HCT116 (cell line): ENCODE measurements at regions not wholly inside any gene's neighbourhood (a gene's known extent, or its start where the extent isn't known, plus 50 kb on each side); places are given as distances from the start of the nearest gene placed in this dataset.

Source experiments
- ATAC-seq: fragments of 200-7000 bp; cut with Tn5 transposase; 2 replicates; pipeline ENCODE4 v1.9.1; 2020; ENCODE audit warnings: mild to moderate bottlenecking, moderate library complexity
- BruUV-seq: library from RNA; stranded (reverse); fragments of 400-500 nt; replicated peaks from 2 replicates; lab custom pipeline; 2021; lab: Mats Ljungman, UMichigan
- CTCF ChIA-PET: fragments of 300-600 bp; sonication (Branson Sonifier 250); formaldehyde crosslinking; loops from one replicate; lab custom pipeline; 2021; ENCODE audit warnings: antibody characterized with exemption; lab: Charles Lee
- POLR2A ChIA-PET: fragments of 300-600, 350-600 bp; sonication (Branson Sonifier 250); formaldehyde crosslinking; loops from one replicate; lab custom pipeline; 2021; ENCODE audit warnings: antibody characterized with exemption; lab: Charles Lee
- RAD21 ChIA-PET, 2 experiments: fragments of 300-600 bp; sonication (Branson Sonifier 250); formaldehyde crosslinking; loops; one replicate each; lab custom pipeline; 2023; ENCODE audit warnings: low total read pairs in 2 of 2; ENCODE audit not compliant: uncharacterized antibody in 2 of 2, unreplicated experiment in 2 of 2, low non-redundant PET in 1 of 2; lab: Charles Lee
- DNase-seq: peaks from one replicate; pipeline ENCODE4 v3.0.0-alpha.2; 2010; ENCODE audit warnings: low read depth, low spot score
- H2AFZ ChIP-seq: fragments of 200-600 bp; shearing (Covaris generic), sonication (generic); 2 replicates; pipeline ENCODE4 v1.6.1; 2017; ENCODE audit warnings: low read depth, mixed run types, mixed read lengths, antibody characterized with exemption, low read length; ENCODE audit not compliant: poor library complexity, severe bottlenecking
- H3K27ac ChIP-seq: 2 replicates; pipeline ENCODE4 v1.5.1; 2012; ENCODE audit warnings: low read depth, low read length
- H3K27me3 ChIP-seq: fragments of 200-600 bp; sonication (generic); 2 replicates; pipeline ENCODE4 v1.6.1; 2016; ENCODE audit warnings: mixed run types, low read length, mixed read lengths; ENCODE audit not compliant: insufficient read depth
- H3K36me3 ChIP-seq, 2 experiments: fragments of 200-500 bp in 1 of 2; fragments of 200-600 bp in 1 of 2; sonication (Bioruptor generic) in 1 of 2; sonication (generic) in 1 of 2; 2 replicates each; pipeline versions ENCODE4 v1.5.1 to v1.6.1; 2014 to 2016; ENCODE audit warnings: low read length in 2 of 2, inconsistent platforms in 1 of 2, mixed read lengths in 1 of 2, mixed run types in 1 of 2; ENCODE audit not compliant: insufficient read depth in 2 of 2, control insufficient read depth in 1 of 2
- H3K4me1 ChIP-seq, 2 experiments: fragments of 200-600 bp in 1 of 2; sonication (generic) in 1 of 2; 2 replicates each; pipeline versions ENCODE4 v1.5.1 to v1.6.1; 2012 to 2017; ENCODE audit warnings: low read length in 2 of 2, inconsistent platforms in 1 of 2, mild to moderate bottlenecking in 1 of 2, mixed read lengths in 1 of 2, mixed run types in 1 of 2, moderate library complexity in 1 of 2; ENCODE audit not compliant: insufficient read depth in 2 of 2, control insufficient read depth in 1 of 2
- H3K4me2 ChIP-seq: fragments of 200-600 bp; sonication (generic); 2 replicates; pipeline ENCODE4 v1.6.1; 2017; ENCODE audit warnings: mixed run types, low read length, mixed read lengths
- H3K4me3 ChIP-seq, 2 experiments: fragments of 200-600 bp in 1 of 2; sonication (generic) in 1 of 2; replicated peaks in 1 of 2; 2 replicates each; pipeline ENCODE4 v1.5.1; 2011 to 2016; ENCODE audit warnings: low read length in 2 of 2, control low read depth in 1 of 2, low read depth in 1 of 2, mild to moderate bottlenecking in 1 of 2, mixed read lengths in 1 of 2, mixed run types in 1 of 2
- H3K79me2 ChIP-seq: fragments of 200-600 bp; sonication (generic); 2 replicates; pipeline ENCODE4 v1.6.1; 2017; ENCODE audit warnings: mild to moderate bottlenecking, mixed run types, low read length, moderate library complexity, mixed read lengths; ENCODE audit not compliant: insufficient read depth
- H3K9ac ChIP-seq: fragments of 200-600 bp; sonication (generic); 2 replicates; pipeline ENCODE4 v1.6.1; 2016; ENCODE audit warnings: low read length, mixed read lengths
- H3K9me2 ChIP-seq: fragments of 200-600 bp; sonication (generic), shearing (Covaris generic); 2 replicates; pipeline ENCODE4 v1.6.1; 2017; ENCODE audit warnings: mixed run types, mild to moderate bottlenecking, moderate library complexity; ENCODE audit not compliant: insufficient read depth
- H3K9me3 ChIP-seq, 2 experiments: fragments of 200-500 bp in 1 of 2; fragments of 200-600 bp in 1 of 2; sonication (Bioruptor generic) in 1 of 2; sonication (generic) in 1 of 2; 2 replicates each; pipeline ENCODE4 v1.6.1; 2014 to 2017; ENCODE audit warnings: low read length in 2 of 2, mixed read lengths in 2 of 2, inconsistent platforms in 1 of 2, low read depth in 1 of 2, mild to moderate bottlenecking in 1 of 2, mixed run types in 1 of 2, moderate library complexity in 1 of 2; ENCODE audit not compliant: control insufficient read depth in 1 of 2, insufficient read depth in 1 of 2
- H4K20me1 ChIP-seq: fragments of 200-600 bp; sonication (generic), shearing (Covaris generic); 2 replicates; pipeline ENCODE4 v1.6.1; 2017; ENCODE audit warnings: mixed run types, mild to moderate bottlenecking, moderate library complexity; ENCODE audit not compliant: insufficient read depth
- CEBPB ChIP-seq: IDR thresholded peaks from 2 replicates; pipeline ENCODE4 v1.6.1; 2012; ENCODE audit warnings: low read depth
- EZH2phosphoT487 ChIP-seq: fragments of 200-600 bp; IDR thresholded peaks from 2 replicates; pipeline ENCODE4 v1.6.1; 2018; ENCODE audit warnings: antibody characterized with exemption, borderline replicate concordance
- FOSL1 ChIP-seq: IDR thresholded peaks from 2 replicates; pipeline ENCODE4 v1.6.1; 2012; ENCODE audit warnings: low read depth
- POLR2A ChIP-seq: IDR thresholded peaks from 2 replicates; pipeline ENCODE4 v1.7.0; 2011; ENCODE audit warnings: borderline replicate concordance; ENCODE audit not compliant: insufficient read depth, insufficient read length; ENCODE audit errors: extremely low read depth
- POLR2AphosphoS5 ChIP-seq: IDR thresholded peaks from 2 replicates; pipeline ENCODE4 v1.6.1; 2011; ENCODE audit warnings: mild to moderate bottlenecking, low read depth, low read length, moderate library complexity
- SP1 ChIP-seq: IDR thresholded peaks from 2 replicates; pipeline ENCODE4 v1.6.1; 2012; ENCODE audit warnings: low read depth
- TCF7L2 ChIP-seq: IDR thresholded peaks from 2 replicates; pipeline ENCODE4 v1.7.0; 2011; ENCODE audit warnings: borderline replicate concordance, inconsistent platforms; ENCODE audit not compliant: insufficient read depth, insufficient read length; ENCODE audit errors: extremely low read depth
- YY1 ChIP-seq: IDR thresholded peaks from 2 replicates; pipeline ENCODE4 v1.6.1; 2011; ENCODE audit warnings: low read length, low read depth, moderate library complexity, mild to moderate bottlenecking; ENCODE audit not compliant: insufficient replicate concordance; ENCODE audit errors: extremely low read depth
- intact Hi-C: fragments of 100-400 bp; cut with micrococcal nuclease; formaldehyde crosslinking; loops from 2 replicates; pipeline ENCODE4 v1.10.0; 2022
- TF ChIP-seq, protein P1 (sequence below), 3 experiments: fragments of 200-600 bp in 1 of 3; sonication (generic) in 1 of 3; IDR thresholded peaks in 2 of 3; conservative IDR thresholded peaks in 1 of 3; 2 replicates each; pipeline ENCODE4 v1.5.1; 2012 to 2017; ENCODE audit warnings: low read depth in 2 of 3, low read length in 2 of 3, antibody characterized with exemption in 1 of 3, borderline replicate concordance in 1 of 3, control low read depth in 1 of 3, mild to moderate bottlenecking in 1 of 3, mixed read lengths in 1 of 3, mixed run types in 1 of 3, moderate library complexity in 1 of 3; ENCODE audit not compliant: insufficient read depth in 1 of 3
- TF ChIP-seq, protein P2 (sequence below): IDR thresholded peaks from 2 replicates; pipeline ENCODE4 v1.6.1; 2012

DNA sequence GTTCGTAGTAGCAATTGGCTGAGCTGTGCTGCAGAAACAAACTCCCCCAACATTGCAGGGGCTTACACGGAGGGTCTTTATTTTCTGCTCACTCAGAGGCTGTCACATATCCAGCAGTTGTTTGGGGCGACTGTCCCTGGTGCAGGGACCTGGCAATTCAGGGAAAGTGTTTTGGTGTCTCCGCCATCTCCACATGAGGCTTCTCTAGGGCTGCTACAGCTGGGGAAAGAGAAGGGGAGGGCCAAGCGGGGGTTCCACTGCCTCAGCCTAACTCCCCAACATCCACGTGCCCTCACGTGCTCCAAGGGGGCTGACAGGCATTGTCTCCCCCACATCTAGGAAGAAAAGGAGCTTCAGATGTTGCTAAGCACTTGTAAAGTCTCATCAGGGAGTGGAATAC lies 61.3 kb upstream of the NXT1 start:
- Histone ChIP-seq H3K9me3 (no peaks in the 10 kb centered on the region), H4K20me1 (no peaks in the 10 kb centered on the region), H3K9me2 (no peaks in the 10 kb centered on the region), H3K4me1 (no peaks in the 10 kb centered on the region), H3K27ac (no peak overlapping the region), H3K79me2 (no peaks in the 10 kb centered on the region), H3K4me2 (no peak overlapping the region), H2AFZ (no peak overlapping the region), H3K4me3 (no peak overlapping the region), H3K27me3 (peaks cover 46% of the 10 kb centered on the region), H3K36me3 (no peaks in the 10 kb centered on the region), H3K9ac (no peak overlapping the region)
- ChIA-PET RAD21 (no interaction called here), CTCF (no interaction called here), POLR2A (interaction anchor here (0.6 kb wide), 1 partner anchor 266 kb away, joined by 3 read pairs; no protein-coding TSS in a partner anchor)
- intact Hi-C loops, result no loop called here
- BruUV-seq, result no TSS peak
- ATAC-seq, result no peak
- TF ChIP-seq, protein P1, sequence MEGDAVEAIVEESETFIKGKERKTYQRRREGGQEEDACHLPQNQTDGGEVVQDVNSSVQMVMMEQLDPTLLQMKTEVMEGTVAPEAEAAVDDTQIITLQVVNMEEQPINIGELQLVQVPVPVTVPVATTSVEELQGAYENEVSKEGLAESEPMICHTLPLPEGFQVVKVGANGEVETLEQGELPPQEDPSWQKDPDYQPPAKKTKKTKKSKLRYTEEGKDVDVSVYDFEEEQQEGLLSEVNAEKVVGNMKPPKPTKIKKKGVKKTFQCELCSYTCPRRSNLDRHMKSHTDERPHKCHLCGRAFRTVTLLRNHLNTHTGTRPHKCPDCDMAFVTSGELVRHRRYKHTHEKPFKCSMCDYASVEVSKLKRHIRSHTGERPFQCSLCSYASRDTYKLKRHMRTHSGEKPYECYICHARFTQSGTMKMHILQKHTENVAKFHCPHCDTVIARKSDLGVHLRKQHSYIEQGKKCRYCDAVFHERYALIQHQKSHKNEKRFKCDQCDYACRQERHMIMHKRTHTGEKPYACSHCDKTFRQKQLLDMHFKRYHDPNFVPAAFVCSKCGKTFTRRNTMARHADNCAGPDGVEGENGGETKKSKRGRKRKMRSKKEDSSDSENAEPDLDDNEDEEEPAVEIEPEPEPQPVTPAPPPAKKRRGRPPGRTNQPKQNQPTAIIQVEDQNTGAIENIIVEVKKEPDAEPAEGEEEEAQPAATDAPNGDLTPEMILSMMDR (IDR thresholded peaks at IDR 0.05 in 2 of 3, conservative IDR thresholded peaks at IDR 0.05 in 1 of 3; ENCODE audit: borderline replicate concordance in 1 of 3, insufficient read depth in 1 of 3, low read depth in 2 of 3, low read length in 2 of 3), result 0 out of 6 replicates have a peak, but pooled peaks of 1 of the 3 experiments have one; percentile 0
- no peak for TF ChIP-seq EZH2phosphoT487
- no peak for DNase-seq

DNA sequence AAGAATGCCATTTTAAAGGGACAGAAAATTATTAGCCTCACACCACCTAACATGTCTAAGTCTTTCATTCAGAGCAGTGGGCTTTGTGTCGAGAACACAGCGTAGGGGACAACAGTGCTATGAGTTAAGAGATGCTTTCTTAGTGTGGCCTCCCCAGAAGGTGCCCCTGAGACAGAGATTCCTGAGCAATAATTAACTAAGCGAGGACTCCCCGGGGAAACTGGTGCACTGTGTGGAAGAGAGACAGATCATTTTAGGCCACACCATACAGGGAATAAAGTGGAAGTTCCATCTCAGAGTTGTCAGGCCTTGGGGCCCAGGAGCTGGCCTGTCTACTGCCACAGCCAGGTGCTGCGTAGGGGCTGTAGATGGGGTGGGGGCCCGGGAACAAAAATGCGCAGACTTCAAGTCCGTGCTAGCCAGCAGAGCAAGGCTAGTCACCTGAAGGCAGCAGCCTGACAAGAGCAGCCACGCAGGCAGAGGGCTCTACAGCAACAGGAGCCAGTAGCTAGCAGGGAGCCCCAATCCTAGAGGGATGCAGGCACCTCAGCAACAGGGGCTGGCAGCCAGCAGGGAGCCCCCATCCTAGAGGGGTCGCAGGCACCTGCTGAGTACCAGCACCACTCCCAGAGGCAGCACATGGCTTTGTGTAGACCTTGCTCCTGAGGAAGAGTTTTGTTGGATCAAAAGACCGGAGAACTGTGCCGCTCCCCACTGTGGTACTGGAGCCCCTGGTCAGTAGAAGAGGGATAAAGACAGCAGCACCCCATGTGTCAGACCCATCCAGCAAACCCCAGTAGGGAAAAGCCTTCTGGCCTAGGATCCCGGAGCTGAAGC lies 63.0 kb upstream of the NXT1 start:
- ChIA-PET POLR2A (no interaction called here), RAD21 (no interaction called here), CTCF (no interaction called here)
- no peaks in the 10 kb centered on the region for H3K79me2 ChIP-seq
- no peaks in the 10 kb centered on the region for H3K9me2 ChIP-seq
- H3K27ac ChIP-seq, result no peak overlapping the region
- no peak for TF ChIP-seq YY1
- no peak for TF ChIP-seq POLR2A
- no peak for TF ChIP-seq CEBPB
- no peak for TF ChIP-seq TCF7L2
- TF ChIP-seq, protein P1 (IDR thresholded peaks at IDR 0.05 in 2 of 3, conservative IDR thresholded peaks at IDR 0.05 in 1 of 3; ENCODE audit: borderline replicate concordance in 1 of 3, insufficient read depth in 1 of 3, low read depth in 2 of 3, low read length in 2 of 3), result no peak
- TF ChIP-seq, protein P2, sequence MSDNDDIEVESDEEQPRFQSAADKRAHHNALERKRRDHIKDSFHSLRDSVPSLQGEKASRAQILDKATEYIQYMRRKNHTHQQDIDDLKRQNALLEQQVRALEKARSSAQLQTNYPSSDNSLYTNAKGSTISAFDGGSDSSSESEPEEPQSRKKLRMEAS, result no peak
- no peak for TF ChIP-seq SP1
- TF ChIP-seq EZH2phosphoT487, result no peak
- no peak for TF ChIP-seq FOSL1
- TF ChIP-seq POLR2AphosphoS5, result no peak
- no peaks in the 10 kb centered on the region for H3K9me3 ChIP-seq
- no peaks in the 10 kb centered on the region for H3K4me1 ChIP-seq
- ATAC-seq, result no peak
- DNase-seq, result no peak
- no peak overlapping the region for H3K9ac ChIP-seq
- intact Hi-C loops, result no loop called here
- no peaks in the 10 kb centered on the region for H4K20me1 ChIP-seq
- H3K27me3 ChIP-seq, result peaks cover 46% of the 10 kb centered on the region
- no peak overlapping the region for H3K4me2 ChIP-seq
- no peak overlapping the region for H2AFZ ChIP-seq
- H3K36me3 ChIP-seq, result no peaks in the 10 kb centered on the region
- no TSS peak for BruUV-seq
- no peak overlapping the region for H3K4me3 ChIP-seq
